T-helper 2 cell treated with Interferon-gamma antibody and Interleukin-4, amounts not matched to agents 100 ng/mL and 5 ng/mL, for 36 hours (primary cell): ENCODE measurements at regions not wholly inside any gene's neighbourhood (a gene's known extent, or its start where the extent isn't known, plus 50 kb on each side); places are given as distances from the start of the nearest gene placed in this dataset.
"Not testable (repeated sequence)": the region's sequence is repeated elsewhere in the genome, so short reads cannot be mapped to it uniquely, and the experiment has no call there.

Source experiments
- intact Hi-C: fragments of 100-400 bp; cut with micrococcal nuclease; formaldehyde crosslinking; loops from one replicate; pipeline ENCODE4 v1.15.1; 2023

GRCh38 chr1:223045164-223045957 is 97.7 kb downstream of the TLR5 start:
- intact Hi-C loops = no loop called here

- intact Hi-C loops = no loop called here
Measured at GRCh38 chr1:223046011-223046410, 97.0 kb downstream of the TLR5 start.

GRCh38 chr1:223046463-223046862 is 96.6 kb downstream of the TLR5 start:
- intact Hi-C loops = not testable (repeated sequence)

- intact Hi-C loops = no loop called here
Measured at GRCh38 chr1:223048026-223048425, 95.0 kb downstream of the TLR5 start.

- intact Hi-C loops = no loop called here
Measured at GRCh38 chr1:223052462-223052861, 90.6 kb downstream of the TLR5 start.

- intact Hi-C loops = no loop called here
Measured at GRCh38 chr1:223052931-223053330, 90.1 kb downstream of the TLR5 start.

- intact Hi-C loops = no loop called here
Measured at GRCh38 chr1:223056802-223057201, 86.2 kb downstream of the TLR5 start.

GRCh38 chr1:223057569-223058093 is 85.4 kb downstream of the TLR5 start:
- intact Hi-C loops = no loop called here
